ENCODE measurements at regions not wholly inside any gene's neighbourhood (a gene's known extent, or its start where the extent isn't known, plus 50 kb on each side); places are given as distances from the start of the nearest gene placed in this dataset.

GRCh38 chr6:119834418-119834817 lies 484.9 kb upstream of the MAN1A1 start:
- TF ChIP-seq CTCF (IDR thresholded peaks at IDR 0.05) (no peak), POLR2A (IDR thresholded peaks at IDR 0.05) (no peak)

Measured in body of pancreas (tissue), 4 donors.